ACHN (cell line): ENCODE measurements at regions not wholly inside any gene's neighbourhood (a gene's known extent, or its start where the extent isn't known, plus 50 kb on each side); places are given as distances from the start of the nearest gene placed in this dataset.

Source experiments
- DNase-seq: peaks from one replicate; pipeline ENCODE4 v3.0.0-alpha.2; 2015
- in situ Hi-C: cut with HindIII; loops from 2 replicates; pipeline ENCODE4 v1.10.0; 2017; ENCODE audit warnings: low sequenced_read_pairs, low pct_ligation_motif_present, low pct_unique_long_range_greater_than_20kb

- in situ Hi-C loops: no loop called here
- DNase-seq: no peak
Measured at GRCh38 chr13:68254151-68254550, 1024.0 kb upstream of the PCDH9 start.

GRCh38 chr13:68234274-68234673 is 1004.1 kb upstream of the PCDH9 start:
- peak; percentile 28 for DNase-seq
- in situ Hi-C loops: no loop called here

- in situ Hi-C loops: no loop called here
- DNase-seq: no peak
Measured at GRCh38 chr13:68232351-68233130, 1002.4 kb upstream of the PCDH9 start.

DNA sequence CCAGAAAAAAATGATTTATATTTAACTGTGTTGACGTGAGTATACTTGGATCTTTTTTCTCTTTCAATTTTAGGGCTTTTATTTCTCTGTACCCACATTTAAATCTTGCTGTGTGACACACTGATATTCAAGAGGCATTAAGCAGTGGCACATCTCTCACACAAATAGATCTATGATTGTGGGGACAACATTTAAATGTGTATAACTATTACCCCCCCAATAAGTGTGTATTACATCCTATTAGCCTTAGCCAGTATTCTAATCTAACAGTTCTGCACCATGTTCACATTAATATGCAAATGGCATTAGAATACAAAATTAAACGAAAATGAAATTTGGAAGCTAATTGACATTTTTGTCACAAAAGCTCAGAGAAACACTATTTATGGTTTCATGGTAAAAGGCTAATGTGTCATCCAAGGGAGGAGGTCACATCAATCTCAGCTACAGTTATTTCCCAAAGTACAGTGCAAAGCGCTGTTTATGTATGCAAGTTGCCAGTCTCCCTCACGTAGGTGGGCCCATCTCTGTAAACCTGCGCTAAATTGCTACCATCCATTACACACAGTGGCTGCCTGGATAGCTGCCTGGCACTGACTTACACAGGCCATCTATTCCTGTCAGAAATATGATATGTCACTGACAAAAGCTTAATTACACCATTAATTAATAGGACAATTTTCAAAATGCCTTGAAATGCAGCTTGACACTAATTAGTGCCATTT is 984.7 kb upstream of the PCDH9 start:
- DNase-seq: no peak
- in situ Hi-C loops: no loop called here

GRCh38 chr13:68199271-68199670 is 969.1 kb upstream of the PCDH9 start:
- no peak for DNase-seq
- in situ Hi-C loops: no loop called here

- in situ Hi-C loops: no loop called here
- DNase-seq: peak; percentile 16
Measured at GRCh38 chr13:68190818-68191217, 960.7 kb upstream of the PCDH9 start.

DNA sequence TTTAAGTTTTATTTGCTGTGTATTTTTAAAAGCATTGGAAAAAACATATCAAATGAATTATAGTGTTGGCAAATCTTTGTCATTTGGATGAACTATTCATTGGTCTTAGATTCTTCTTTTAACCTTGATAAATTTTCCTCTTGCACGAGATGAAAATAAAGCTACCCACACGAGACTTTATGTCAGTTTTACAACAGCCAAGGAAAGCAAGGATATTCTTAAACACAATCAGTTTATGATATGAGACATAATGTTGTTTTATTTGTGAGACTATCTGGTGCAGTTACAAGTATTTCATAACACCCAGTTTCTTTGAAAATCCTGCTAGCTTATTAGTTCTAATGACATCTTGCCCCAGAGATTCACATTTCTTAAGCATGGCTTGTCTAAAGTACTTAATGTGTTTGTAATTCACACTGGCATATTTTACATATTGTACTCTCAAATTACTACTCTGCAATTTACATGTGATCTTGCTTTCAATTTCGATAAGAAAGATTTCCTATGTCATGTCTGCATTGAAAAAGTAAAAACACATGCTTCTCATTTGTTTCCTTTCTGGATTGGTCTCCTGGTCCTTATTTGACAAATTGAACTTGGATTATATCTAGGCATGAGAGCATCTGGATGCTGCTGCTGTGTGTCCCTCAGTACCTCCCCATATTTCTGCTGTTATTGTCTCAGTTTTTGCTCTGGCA is 955.5 kb upstream of the PCDH9 start:
- DNase-seq: no peak
- in situ Hi-C loops: no loop called here

GRCh38 chr13:68176475-68176874 is 946.3 kb upstream of the PCDH9 start:
- DNase-seq: peak; percentile 86
- in situ Hi-C loops: no loop called here

DNA sequence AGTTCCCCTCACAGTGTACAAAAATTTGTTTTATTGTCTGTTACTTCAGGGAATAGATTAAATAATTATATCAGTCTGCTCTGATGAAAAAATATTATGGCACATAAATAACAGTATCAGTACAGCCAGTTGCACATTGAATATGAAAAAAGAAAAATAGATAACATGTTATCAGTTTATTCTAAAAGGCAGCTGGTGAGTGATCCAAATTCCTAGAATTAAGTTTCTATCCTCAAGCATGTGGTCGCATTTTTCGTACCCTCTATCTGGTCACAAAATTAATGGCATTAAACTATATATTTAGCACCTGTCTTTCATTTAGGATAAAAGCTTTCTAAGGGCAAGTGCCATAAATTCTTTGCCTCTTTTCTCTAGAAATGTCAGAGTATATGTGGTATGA is 944.8 kb upstream of the PCDH9 start:
- in situ Hi-C loops: no loop called here
- DNase-seq: no peak

- no peak for DNase-seq
- in situ Hi-C loops: no loop called here
Measured at GRCh38 chr13:68173111-68173510, 943.0 kb upstream of the PCDH9 start.

DNA sequence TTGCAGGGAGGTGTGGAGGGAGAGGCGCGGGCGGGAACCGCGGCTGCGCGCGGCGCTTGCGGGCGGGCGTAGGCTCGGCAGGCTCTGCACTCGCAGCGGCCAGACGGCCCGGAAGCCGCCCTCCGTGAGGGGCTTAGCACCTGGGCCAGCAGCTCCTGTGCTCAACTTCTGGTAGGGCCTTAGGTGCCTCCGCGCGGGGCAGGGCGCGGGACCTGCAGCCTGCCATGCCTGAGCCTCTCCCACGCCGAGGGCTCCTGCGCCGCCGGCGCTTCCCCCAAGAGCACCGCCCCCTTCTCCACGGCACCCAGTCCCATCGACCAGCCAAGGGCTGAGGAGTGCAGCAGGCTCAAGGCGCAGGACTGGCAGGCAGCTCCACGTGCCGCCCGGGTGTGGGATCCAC is 940.8 kb upstream of the PCDH9 start:
- no peak for DNase-seq
- in situ Hi-C loops: no loop called here

- in situ Hi-C loops: no loop called here
- no peak for DNase-seq
Measured at GRCh38 chr13:68168448-68168847, 938.3 kb upstream of the PCDH9 start.

- DNase-seq: no peak
- in situ Hi-C loops: no loop called here
Measured at GRCh38 chr13:68160466-68160865, 930.3 kb upstream of the PCDH9 start.

DNA sequence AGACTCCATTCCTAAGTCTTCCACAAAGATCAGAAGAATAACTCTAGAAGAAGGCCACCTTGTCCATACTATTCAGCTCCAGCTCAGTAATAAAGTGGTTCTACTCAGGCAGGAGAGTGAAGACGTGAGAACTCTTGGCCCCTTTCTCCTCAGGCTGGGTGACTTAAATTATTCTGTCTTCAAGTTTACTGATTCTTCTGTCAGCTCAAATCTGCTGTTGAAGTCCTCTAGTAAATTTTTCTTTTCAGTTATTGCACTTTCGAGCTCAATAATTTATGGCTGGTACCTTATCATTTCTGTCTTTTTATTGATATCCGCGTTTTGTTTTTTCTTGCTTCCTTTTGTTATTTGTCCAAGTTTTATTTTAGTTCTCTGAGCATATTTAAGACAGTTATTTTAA is 922.3 kb upstream of the PCDH9 start:
- in situ Hi-C loops: no loop called here
- no peak for DNase-seq

DNA sequence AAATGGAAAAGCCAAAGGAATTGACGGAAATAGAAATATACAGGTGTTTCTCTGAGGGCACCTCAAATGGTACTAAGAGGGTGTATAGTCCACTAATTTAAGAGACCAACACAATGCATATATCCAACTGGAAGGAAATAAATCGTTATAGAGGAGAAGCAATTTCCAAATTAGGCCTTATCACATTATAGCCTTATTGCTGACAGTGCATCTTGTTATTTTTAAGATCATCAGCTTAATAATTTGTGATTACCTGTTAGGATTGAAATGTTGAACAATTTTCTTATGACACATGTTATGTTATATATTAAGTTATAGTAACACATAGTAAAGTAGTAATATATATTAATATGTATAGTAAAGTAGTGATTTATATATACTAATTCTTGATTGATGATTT is 915.7 kb upstream of the PCDH9 start:
- in situ Hi-C loops: no loop called here
- DNase-seq: no peak

- in situ Hi-C loops: no loop called here
- no peak for DNase-seq
Measured at GRCh38 chr13:68128297-68128915, 898.3 kb upstream of the PCDH9 start.

DNA sequence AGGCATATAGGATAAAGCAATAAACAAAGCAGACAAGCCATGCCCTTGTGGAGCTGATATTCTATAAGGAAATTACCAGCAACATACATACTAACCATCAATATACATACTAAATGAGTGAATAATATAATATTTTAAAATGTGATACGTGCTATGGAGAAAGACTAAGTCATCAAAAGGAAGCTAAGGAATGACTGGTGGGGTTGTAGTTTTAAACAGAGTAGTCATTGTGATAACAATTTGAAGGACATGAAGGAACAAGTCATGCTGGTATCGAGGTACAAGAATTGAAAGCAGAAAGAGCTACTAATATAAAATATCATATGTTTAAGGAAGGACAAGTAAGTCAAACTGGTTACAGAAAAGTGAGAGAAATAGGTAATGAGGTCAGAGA is 894.9 kb upstream of the PCDH9 start:
- in situ Hi-C loops: no loop called here
- no peak for DNase-seq

GRCh38 chr13:68124437-68125086 is 894.4 kb upstream of the PCDH9 start:
- in situ Hi-C loops: no loop called here
- no peak for DNase-seq
